Type B pancreatic cell (in vitro differentiated cells): ENCODE measurements at regions not wholly inside any gene's neighbourhood (a gene's known extent, or its start where the extent isn't known, plus 50 kb on each side); places are given as distances from the start of the nearest gene placed in this dataset.

ENCODE experiments used
- DNase-seq: peaks from one replicate; pipeline ENCODE4 v3.0.0; 2021; ENCODE audit warnings: mixed read lengths; ENCODE audit not compliant: unreplicated experiment; ENCODE audit errors: extremely low spot score
- H3K27ac Mint-ChIP-seq: 2 replicates; pipeline ENCODE4 v1.8.0; 2021; ENCODE audit warnings: mild to moderate bottlenecking, mixed read lengths
- H3K27me3 Mint-ChIP-seq: 2 replicates; pipeline ENCODE4 v1.8.0; 2021; ENCODE audit warnings: mixed read lengths
- H3K36me3 Mint-ChIP-seq: 2 replicates; pipeline ENCODE4 v1.8.0; 2021; ENCODE audit warnings: mixed read lengths
- H3K4me1 Mint-ChIP-seq: one replicate; pipeline ENCODE4 v1.8.0; 2021; ENCODE audit warnings: mixed read lengths; ENCODE audit not compliant: unreplicated experiment
- H3K4me3 Mint-ChIP-seq: 2 replicates; pipeline ENCODE4 v1.8.0; 2021; ENCODE audit warnings: mild to moderate bottlenecking, mixed read lengths
- H3K9me3 Mint-ChIP-seq: 2 replicates; pipeline ENCODE4 v1.8.0; 2021; ENCODE audit warnings: mixed read lengths
- TF ChIP-seq, protein P1 (sequence below): fragments of 200-600 bp; sonication (generic); conservative IDR thresholded peaks from 2 replicates; pipeline ENCODE4 v1.5.0; 2021; ENCODE audit warnings: antibody characterized with exemption, mild to moderate bottlenecking

DNA sequence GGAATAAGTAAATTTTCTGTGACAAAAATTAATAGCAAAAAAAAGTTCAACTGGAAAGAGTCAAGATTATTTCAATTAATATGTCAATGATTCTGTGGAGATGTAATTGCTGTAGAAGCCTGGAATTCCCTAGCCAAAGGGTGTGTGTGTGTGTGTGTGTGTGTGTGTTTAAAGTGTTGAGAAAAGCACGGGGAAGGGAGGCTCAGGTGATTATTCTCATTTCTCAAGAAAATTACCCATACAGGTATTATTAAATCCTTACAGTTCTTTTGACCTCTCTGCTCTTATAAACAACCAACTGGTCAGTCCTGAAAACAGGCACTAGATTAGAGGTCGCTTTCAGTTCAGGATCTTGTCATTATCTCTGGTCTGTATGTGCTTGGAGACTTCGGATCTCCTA lies 129.3 kb upstream of the SASH1 start:
- no peaks in the 10 kb centered on the region for H3K27me3 Mint-ChIP-seq
- TF ChIP-seq, protein P1, sequence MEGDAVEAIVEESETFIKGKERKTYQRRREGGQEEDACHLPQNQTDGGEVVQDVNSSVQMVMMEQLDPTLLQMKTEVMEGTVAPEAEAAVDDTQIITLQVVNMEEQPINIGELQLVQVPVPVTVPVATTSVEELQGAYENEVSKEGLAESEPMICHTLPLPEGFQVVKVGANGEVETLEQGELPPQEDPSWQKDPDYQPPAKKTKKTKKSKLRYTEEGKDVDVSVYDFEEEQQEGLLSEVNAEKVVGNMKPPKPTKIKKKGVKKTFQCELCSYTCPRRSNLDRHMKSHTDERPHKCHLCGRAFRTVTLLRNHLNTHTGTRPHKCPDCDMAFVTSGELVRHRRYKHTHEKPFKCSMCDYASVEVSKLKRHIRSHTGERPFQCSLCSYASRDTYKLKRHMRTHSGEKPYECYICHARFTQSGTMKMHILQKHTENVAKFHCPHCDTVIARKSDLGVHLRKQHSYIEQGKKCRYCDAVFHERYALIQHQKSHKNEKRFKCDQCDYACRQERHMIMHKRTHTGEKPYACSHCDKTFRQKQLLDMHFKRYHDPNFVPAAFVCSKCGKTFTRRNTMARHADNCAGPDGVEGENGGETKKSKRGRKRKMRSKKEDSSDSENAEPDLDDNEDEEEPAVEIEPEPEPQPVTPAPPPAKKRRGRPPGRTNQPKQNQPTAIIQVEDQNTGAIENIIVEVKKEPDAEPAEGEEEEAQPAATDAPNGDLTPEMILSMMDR: no peak
- H3K4me3 Mint-ChIP-seq: no peak overlapping the region
- no peak for DNase-seq
- H3K9me3 Mint-ChIP-seq: no peaks in the 10 kb centered on the region
- peaks cover 9% of the 10 kb centered on the region for H3K4me1 Mint-ChIP-seq
- no peaks in the 10 kb centered on the region for H3K36me3 Mint-ChIP-seq
- no peak overlapping the region for H3K27ac Mint-ChIP-seq

GRCh38 chr6:148214667-148215066 lies 128.0 kb upstream of the SASH1 start:
- no peaks in the 10 kb centered on the region for H3K9me3 Mint-ChIP-seq
- TF ChIP-seq, protein P1: no peak
- H3K27me3 Mint-ChIP-seq: no peaks in the 10 kb centered on the region

GRCh38 chr6:148217051-148217450 lies 125.6 kb upstream of the SASH1 start:
- Mint-ChIP-seq H3K4me3 (no peak overlapping the region), H3K36me3 (no peaks in the 10 kb centered on the region), H3K9me3 (no peaks in the 10 kb centered on the region), H3K4me1 (peaks cover 31% of the 10 kb centered on the region), H3K27me3 (no peaks in the 10 kb centered on the region), H3K27ac (no peak overlapping the region)
- TF ChIP-seq, protein P1: no peak
- no peak for DNase-seq

More at GRCh38 chr6:148214667-148215066, 128.0 kb upstream of the SASH1 start:
- peaks cover 14% of the 10 kb centered on the region for H3K4me1 Mint-ChIP-seq
- H3K36me3 Mint-ChIP-seq: no peaks in the 10 kb centered on the region
- no peak for DNase-seq
- H3K4me3 Mint-ChIP-seq: no peak overlapping the region
- no peak overlapping the region for H3K27ac Mint-ChIP-seq

- H3K27ac Mint-ChIP-seq: no peak overlapping the region
- H3K27me3 Mint-ChIP-seq: no peaks in the 10 kb centered on the region
These were observed 124.7 kb upstream of the SASH1 start for GRCh38 chr6:148217921-148218320.

DNA sequence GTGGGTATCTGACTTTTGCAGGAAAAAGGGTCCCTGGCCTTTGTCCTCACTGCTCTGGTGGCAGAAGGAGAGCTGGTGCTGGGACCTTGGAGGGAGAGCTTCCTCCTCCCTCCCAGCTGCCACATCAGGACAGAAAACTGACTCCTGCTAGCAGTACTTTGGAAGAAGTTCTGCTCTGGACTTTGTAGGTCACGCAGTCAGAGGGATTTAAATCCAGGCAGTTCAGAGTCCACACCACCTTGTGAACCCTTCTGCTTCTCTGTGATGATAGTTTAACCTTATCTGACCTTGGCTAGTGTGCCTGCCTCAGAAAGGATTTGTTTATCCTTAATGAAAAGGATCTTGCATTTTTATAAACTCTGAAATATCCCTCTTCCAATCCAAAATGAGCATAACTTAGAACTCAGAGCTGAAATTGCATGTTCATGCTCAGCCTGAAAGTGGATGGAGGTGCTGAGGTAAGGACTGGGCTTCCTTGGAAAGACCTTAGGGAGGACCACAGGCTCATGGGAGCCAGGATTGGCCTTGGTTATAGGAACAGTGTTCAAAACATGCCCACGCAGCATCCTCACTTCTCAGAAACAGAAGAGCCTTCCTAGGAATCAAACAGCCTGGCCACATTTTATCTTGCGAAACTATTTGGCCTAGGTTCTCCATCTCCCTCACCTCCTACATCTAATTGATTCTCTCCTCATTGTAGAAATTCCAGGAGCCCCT lies 123.9 kb upstream of the SASH1 start:
- no peaks in the 10 kb centered on the region for H3K27me3 Mint-ChIP-seq
- no peaks in the 10 kb centered on the region for H3K9me3 Mint-ChIP-seq
- no peaks in the 10 kb centered on the region for H3K36me3 Mint-ChIP-seq
- H3K27ac Mint-ChIP-seq: no peak overlapping the region
- H3K4me3 Mint-ChIP-seq: no peak overlapping the region
- no peak for DNase-seq
- TF ChIP-seq, protein P1: no peak
- H3K4me1 Mint-ChIP-seq: peaks cover 33% of the 10 kb centered on the region

More at GRCh38 chr6:148217921-148218320, 124.7 kb upstream of the SASH1 start:
- TF ChIP-seq, protein P1: no peak
- no peaks in the 10 kb centered on the region for H3K9me3 Mint-ChIP-seq
- peaks cover 33% of the 10 kb centered on the region for H3K4me1 Mint-ChIP-seq
- no peaks in the 10 kb centered on the region for H3K36me3 Mint-ChIP-seq
- H3K4me3 Mint-ChIP-seq: no peak overlapping the region
- no peak for DNase-seq
